OCI-LY3 (cell line): ENCODE measurements at regions not wholly inside any gene's neighbourhood (a gene's known extent, or its start where the extent isn't known, plus 50 kb on each side); places are given as distances from the start of the nearest gene placed in this dataset.

Experiments used
- H2AFZ ChIP-seq: fragments of 200-600, 300-600 bp; shearing (Covaris generic); 2 replicates; pipeline ENCODE4 v1.6.0; 2014; ENCODE audit warnings: antibody characterized with exemption, low read depth, low read length
- H3K27ac ChIP-seq: fragments of 200-600, 300-600 bp; sonication (generic); 2 replicates; pipeline ENCODE4 v1.5.1; 2014; ENCODE audit warnings: mild to moderate bottlenecking, low read length, moderate library complexity, mixed read lengths
- H3K27me3 ChIP-seq: fragments of 200-600, 300-600 bp; sonication (generic); 2 replicates; pipeline ENCODE4 v1.6.1; 2014; ENCODE audit warnings: low read depth, low read length, mixed read lengths
- H3K36me3 ChIP-seq: fragments of 200-600, 300-600 bp; sonication (generic); replicated peaks from 2 replicates; pipeline ENCODE3; 2014; ENCODE audit warnings: low read depth, low read length, mixed read lengths
- H3K4me1 ChIP-seq: fragments of 300-600, 200-600 bp; sonication (generic); 2 replicates; pipeline ENCODE4 v1.6.1; 2014; ENCODE audit warnings: low read length, mixed read lengths
- H3K4me2 ChIP-seq: fragments of 200-600, 300-600 bp; sonication (generic); 2 replicates; pipeline ENCODE4 v1.6.1; 2014; ENCODE audit warnings: low read length, mixed read lengths
- H3K4me3 ChIP-seq: fragments of 300-600, 200-600 bp; sonication (generic); 2 replicates; pipeline ENCODE4 v1.5.1; 2014; ENCODE audit warnings: antibody characterized with exemption, mild to moderate bottlenecking, low read length, moderate library complexity
- H3K79me2 ChIP-seq: fragments of 300-600, 200-600 bp; shearing (Covaris generic); 2 replicates; pipeline ENCODE4 v1.6.1; 2014; ENCODE audit warnings: mild to moderate bottlenecking, low read length, mixed read lengths
- H3K9ac ChIP-seq: fragments of 300-600, 200-600 bp; shearing (Covaris generic); 2 replicates; pipeline ENCODE4 v1.6.0; 2014; ENCODE audit warnings: mild to moderate bottlenecking, low read length, moderate library complexity
- H3K9me3 ChIP-seq: fragments of 200-600, 300-600 bp; shearing (Covaris generic); 2 replicates; pipeline ENCODE4 v1.6.1; 2014; ENCODE audit warnings: low read length, mixed read lengths; ENCODE audit not compliant: insufficient read depth
- H4K20me1 ChIP-seq: fragments of 200-600, 300-600 bp; sonication (generic); 2 replicates; pipeline ENCODE4 v1.6.1; 2016; ENCODE audit warnings: low read length, mixed read lengths; ENCODE audit not compliant: insufficient read depth
- CTCF ChIP-seq: fragments of 200-600, 300-600 bp; sonication (generic); IDR thresholded peaks from 2 replicates; pipeline ENCODE4 v1.5.1; 2014; ENCODE audit warnings: antibody characterized with exemption, low read length, low read depth
- EZH2phosphoT487 ChIP-seq: fragments of 200-600 bp; shearing (Covaris generic); IDR thresholded peaks from 2 replicates; pipeline ENCODE4 v1.6.1; 2018; ENCODE audit warnings: antibody characterized with exemption, mixed run types, low read depth

GRCh38 chr5:124089578-124089977, 577.6 kb downstream of the CSNK1G3 start:
- Histone ChIP-seq H3K27ac (no peak overlapping the region), H3K36me3 (no peaks in the 10 kb centered on the region), H2AFZ (no peak overlapping the region), H3K79me2 (no peaks in the 10 kb centered on the region), H3K4me1 (no peaks in the 10 kb centered on the region), H3K9ac (no peak overlapping the region), H3K4me3 (no peak overlapping the region), H3K27me3 (no peaks in the 10 kb centered on the region), H3K4me2 (no peak overlapping the region), H4K20me1 (no peaks in the 10 kb centered on the region), H3K9me3 (no peaks in the 10 kb centered on the region)
- TF ChIP-seq EZH2phosphoT487 (no peak), CTCF (no peak)

GRCh38 chr5:124088289-124089032, 576.5 kb downstream of the CSNK1G3 start:
- no peaks in the 10 kb centered on the region for H3K36me3 ChIP-seq
- no peaks in the 10 kb centered on the region for H3K27me3 ChIP-seq
- H3K9ac ChIP-seq = no peak overlapping the region
- no peak overlapping the region for H2AFZ ChIP-seq
- no peak for TF ChIP-seq CTCF
- no peak for TF ChIP-seq EZH2phosphoT487
- no peaks in the 10 kb centered on the region for H3K79me2 ChIP-seq
- no peaks in the 10 kb centered on the region for H3K9me3 ChIP-seq
- H3K4me3 ChIP-seq = no peak overlapping the region
- H3K27ac ChIP-seq = no peak overlapping the region
- no peak overlapping the region for H3K4me2 ChIP-seq
- no peaks in the 10 kb centered on the region for H3K4me1 ChIP-seq
- no peaks in the 10 kb centered on the region for H4K20me1 ChIP-seq

- Histone ChIP-seq H2AFZ (no peak overlapping the region), H3K27ac (no peak overlapping the region), H3K79me2 (no peaks in the 10 kb centered on the region), H3K9me3 (no peaks in the 10 kb centered on the region), H3K36me3 (no peaks in the 10 kb centered on the region), H3K4me1 (no peaks in the 10 kb centered on the region), H3K4me2 (no peak overlapping the region), H3K27me3 (no peaks in the 10 kb centered on the region), H3K4me3 (no peak overlapping the region), H4K20me1 (no peaks in the 10 kb centered on the region), H3K9ac (no peak overlapping the region)
- no peak for TF ChIP-seq CTCF
- no peak for TF ChIP-seq EZH2phosphoT487
Observed at GRCh38 chr5:124087752-124088151, 575.8 kb downstream of the CSNK1G3 start.

- peaks cover 29% of the 10 kb centered on the region for H3K4me1 ChIP-seq
Observed at GRCh38 chr5:124080256-124080655, 568.3 kb downstream of the CSNK1G3 start.

More at GRCh38 chr5:124080256-124080655, 568.3 kb downstream of the CSNK1G3 start:
- Histone ChIP-seq H3K9me3 (no peaks in the 10 kb centered on the region), H4K20me1 (no peaks in the 10 kb centered on the region), H2AFZ (no peak overlapping the region), H3K27me3 (no peaks in the 10 kb centered on the region), H3K4me3 (no peak overlapping the region), H3K4me2 (no peak overlapping the region), H3K9ac (no peak overlapping the region), H3K27ac (no peak overlapping the region), H3K36me3 (no peaks in the 10 kb centered on the region), H3K79me2 (no peaks in the 10 kb centered on the region)
- no peak for TF ChIP-seq EZH2phosphoT487
- no peak for TF ChIP-seq CTCF
